Neural cell (in vitro differentiated cells): ENCODE measurements at regions not wholly inside any gene's neighbourhood (a gene's known extent, or its start where the extent isn't known, plus 50 kb on each side); places are given as distances from the start of the nearest gene placed in this dataset.

Experiments used
- H2AFZ ChIP-seq: fragments of 200-600, 300-800 bp; sonication (generic), shearing (Covaris generic); 2 replicates; pipeline ENCODE4 v1.6.0; 2014; ENCODE audit warnings: low read depth, mild to moderate bottlenecking, antibody characterized with exemption, low read length, moderate library complexity
- H3F3A ChIP-seq: fragments of 200-600 bp; shearing (Covaris generic); 2 replicates; pipeline ENCODE4 v1.6.1; 2016; ENCODE audit warnings: mild to moderate bottlenecking, moderate library complexity, mixed read lengths, antibody characterized with exemption, low read length; ENCODE audit not compliant: insufficient read depth, poor library complexity, severe bottlenecking
- H3K27ac ChIP-seq: fragments of 200-600, 300-800 bp; sonication (generic), shearing (Covaris generic); 2 replicates; pipeline ENCODE4 v1.5.1; 2014; ENCODE audit warnings: mild to moderate bottlenecking, low read length, moderate library complexity
- H3K27me3 ChIP-seq: fragments of 300-800, 200-600 bp; sonication (generic), shearing (Covaris generic); 2 replicates; pipeline ENCODE4 v1.6.0; 2014; ENCODE audit warnings: mild to moderate bottlenecking, low read depth, low read length, moderate library complexity; ENCODE audit not compliant: insufficient read depth
- H3K36me3 ChIP-seq: fragments of 300-800, 200-600 bp; sonication (generic), shearing (Covaris generic); 2 replicates; pipeline ENCODE4 v1.5.1; 2014; ENCODE audit warnings: mild to moderate bottlenecking, antibody characterized with exemption, low read length, moderate library complexity; ENCODE audit not compliant: insufficient read depth
- H3K4me2 ChIP-seq: fragments of 300-800, 200-600 bp; sonication (generic), shearing (Covaris generic); 2 replicates; pipeline ENCODE4 v1.6.0; 2014; ENCODE audit warnings: mild to moderate bottlenecking, low read length
- H3K4me3 ChIP-seq: fragments of 300-800, 200-600 bp; sonication (generic), shearing (Covaris generic); 2 replicates; pipeline ENCODE4 v1.5.1; 2014; ENCODE audit warnings: mild to moderate bottlenecking, low read length, moderate library complexity
- H3K79me2 ChIP-seq: fragments of 200-600 bp; shearing (Covaris generic); replicated peaks from 2 replicates; pipeline ENCODE4 v1.6.0; 2014; ENCODE audit warnings: mild to moderate bottlenecking, low read length, moderate library complexity; ENCODE audit not compliant: insufficient read depth
- H3K9ac ChIP-seq: fragments of 300-800, 200-600 bp; sonication (generic), shearing (Covaris generic); 2 replicates; pipeline ENCODE4 v1.6.1; 2016; ENCODE audit warnings: mild to moderate bottlenecking, low read length, mixed read lengths
- H3K9me2 ChIP-seq: fragments of 200-600 bp; shearing (Covaris generic); 2 replicates; pipeline ENCODE4 v1.6.1; 2016; ENCODE audit warnings: mild to moderate bottlenecking, low read length, mixed read lengths; ENCODE audit not compliant: insufficient read depth
- H3K9me3 ChIP-seq: fragments of 200-600, 300-800 bp; sonication (generic), shearing (Covaris generic); 2 replicates; pipeline ENCODE4 v1.6.1; 2016; ENCODE audit warnings: mild to moderate bottlenecking, mixed run types, low read length, moderate library complexity, mixed read lengths
- H4K20me1 ChIP-seq: fragments of 200-600 bp; shearing (Covaris generic); 2 replicates; pipeline ENCODE4 v1.6.1; 2016; ENCODE audit warnings: mild to moderate bottlenecking, mixed run types; ENCODE audit not compliant: insufficient read depth
- EP300 ChIP-seq: fragments of 450-650 bp; conservative IDR thresholded peaks from 2 replicates; pipeline ENCODE4 v1.6.1; 2014; ENCODE audit warnings: antibody characterized with exemption, mild to moderate bottlenecking, moderate library complexity; ENCODE audit not compliant: poor library complexity, severe bottlenecking
- EZH2 ChIP-seq: fragments of 200-600, 300-800 bp; shearing (Covaris generic), sonication (generic); IDR thresholded peaks from 2 replicates; pipeline ENCODE4 v1.6.1; 2014; ENCODE audit warnings: antibody characterized with exemption, low read length, borderline replicate concordance, mild to moderate bottlenecking; ENCODE audit not compliant: insufficient read depth, poor library complexity, severe bottlenecking
- MXI1 ChIP-seq: fragments of 450-650 bp; conservative IDR thresholded peaks from 2 replicates; pipeline ENCODE4 v1.6.1; 2014; ENCODE audit warnings: antibody characterized with exemption, mild to moderate bottlenecking; ENCODE audit not compliant: poor library complexity, severe bottlenecking
- POLR2AphosphoS5 ChIP-seq: IDR thresholded peaks from 2 replicates; pipeline ENCODE4 v1.6.1; 2012
- RAD21 ChIP-seq: fragments of 450-650 bp; conservative IDR thresholded peaks from 2 replicates; pipeline ENCODE4 v1.6.1; 2014; ENCODE audit warnings: antibody characterized with exemption, mild to moderate bottlenecking, moderate library complexity
- SMC3 ChIP-seq: fragments of 450-650 bp; conservative IDR thresholded peaks from 2 replicates; pipeline ENCODE4 v1.6.1; 2014; ENCODE audit warnings: antibody characterized with exemption, mild to moderate bottlenecking, moderate library complexity; ENCODE audit not compliant: poor library complexity
- TAF1 ChIP-seq: IDR thresholded peaks from 2 replicates; pipeline ENCODE4 v1.6.1; 2012; ENCODE audit warnings: low read depth
- TF ChIP-seq, protein P1 (sequence below): fragments of 450-650 bp; IDR thresholded peaks from 2 replicates; pipeline ENCODE4 v1.5.1; 2014; ENCODE audit warnings: antibody characterized with exemption, mild to moderate bottlenecking, moderate library complexity; ENCODE audit not compliant: poor library complexity, severe bottlenecking
- TF ChIP-seq, protein P2 (sequence below): IDR thresholded peaks from 2 replicates; pipeline ENCODE4 v1.6.1; 2012; ENCODE audit warnings: borderline replicate concordance

DNA sequence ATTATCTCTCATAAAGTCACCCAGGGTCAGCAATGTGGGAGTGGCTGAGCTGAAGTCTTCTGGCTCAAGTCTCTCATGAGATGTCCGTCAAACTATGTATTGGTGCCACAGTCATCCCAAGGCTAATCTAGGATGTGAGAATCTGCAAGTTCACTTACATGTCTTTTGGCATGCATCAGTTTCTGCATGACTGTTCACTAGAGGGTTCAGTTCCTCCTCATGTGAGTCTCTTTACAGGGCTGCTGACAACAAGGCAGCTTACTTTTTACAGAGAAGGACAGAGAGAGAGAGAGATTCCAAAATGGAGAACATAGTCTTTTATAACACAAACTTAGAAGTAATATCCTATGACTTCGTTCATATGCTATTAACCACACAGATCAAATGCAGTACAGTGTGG is 328.8 kb upstream of the SLITRK1 start:
- no peak overlapping the region for H3K4me3 ChIP-seq
- H3K79me2 ChIP-seq = no peaks in the 10 kb centered on the region
- no peak overlapping the region for H3K9ac ChIP-seq
- no peaks in the 10 kb centered on the region for H3K27me3 ChIP-seq
- no peak overlapping the region for H3K4me2 ChIP-seq
- TF ChIP-seq, protein P1, sequence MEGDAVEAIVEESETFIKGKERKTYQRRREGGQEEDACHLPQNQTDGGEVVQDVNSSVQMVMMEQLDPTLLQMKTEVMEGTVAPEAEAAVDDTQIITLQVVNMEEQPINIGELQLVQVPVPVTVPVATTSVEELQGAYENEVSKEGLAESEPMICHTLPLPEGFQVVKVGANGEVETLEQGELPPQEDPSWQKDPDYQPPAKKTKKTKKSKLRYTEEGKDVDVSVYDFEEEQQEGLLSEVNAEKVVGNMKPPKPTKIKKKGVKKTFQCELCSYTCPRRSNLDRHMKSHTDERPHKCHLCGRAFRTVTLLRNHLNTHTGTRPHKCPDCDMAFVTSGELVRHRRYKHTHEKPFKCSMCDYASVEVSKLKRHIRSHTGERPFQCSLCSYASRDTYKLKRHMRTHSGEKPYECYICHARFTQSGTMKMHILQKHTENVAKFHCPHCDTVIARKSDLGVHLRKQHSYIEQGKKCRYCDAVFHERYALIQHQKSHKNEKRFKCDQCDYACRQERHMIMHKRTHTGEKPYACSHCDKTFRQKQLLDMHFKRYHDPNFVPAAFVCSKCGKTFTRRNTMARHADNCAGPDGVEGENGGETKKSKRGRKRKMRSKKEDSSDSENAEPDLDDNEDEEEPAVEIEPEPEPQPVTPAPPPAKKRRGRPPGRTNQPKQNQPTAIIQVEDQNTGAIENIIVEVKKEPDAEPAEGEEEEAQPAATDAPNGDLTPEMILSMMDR = no peak
- no peak for TF ChIP-seq SMC3
- no peak for TF ChIP-seq TAF1
- TF ChIP-seq, protein P2, sequence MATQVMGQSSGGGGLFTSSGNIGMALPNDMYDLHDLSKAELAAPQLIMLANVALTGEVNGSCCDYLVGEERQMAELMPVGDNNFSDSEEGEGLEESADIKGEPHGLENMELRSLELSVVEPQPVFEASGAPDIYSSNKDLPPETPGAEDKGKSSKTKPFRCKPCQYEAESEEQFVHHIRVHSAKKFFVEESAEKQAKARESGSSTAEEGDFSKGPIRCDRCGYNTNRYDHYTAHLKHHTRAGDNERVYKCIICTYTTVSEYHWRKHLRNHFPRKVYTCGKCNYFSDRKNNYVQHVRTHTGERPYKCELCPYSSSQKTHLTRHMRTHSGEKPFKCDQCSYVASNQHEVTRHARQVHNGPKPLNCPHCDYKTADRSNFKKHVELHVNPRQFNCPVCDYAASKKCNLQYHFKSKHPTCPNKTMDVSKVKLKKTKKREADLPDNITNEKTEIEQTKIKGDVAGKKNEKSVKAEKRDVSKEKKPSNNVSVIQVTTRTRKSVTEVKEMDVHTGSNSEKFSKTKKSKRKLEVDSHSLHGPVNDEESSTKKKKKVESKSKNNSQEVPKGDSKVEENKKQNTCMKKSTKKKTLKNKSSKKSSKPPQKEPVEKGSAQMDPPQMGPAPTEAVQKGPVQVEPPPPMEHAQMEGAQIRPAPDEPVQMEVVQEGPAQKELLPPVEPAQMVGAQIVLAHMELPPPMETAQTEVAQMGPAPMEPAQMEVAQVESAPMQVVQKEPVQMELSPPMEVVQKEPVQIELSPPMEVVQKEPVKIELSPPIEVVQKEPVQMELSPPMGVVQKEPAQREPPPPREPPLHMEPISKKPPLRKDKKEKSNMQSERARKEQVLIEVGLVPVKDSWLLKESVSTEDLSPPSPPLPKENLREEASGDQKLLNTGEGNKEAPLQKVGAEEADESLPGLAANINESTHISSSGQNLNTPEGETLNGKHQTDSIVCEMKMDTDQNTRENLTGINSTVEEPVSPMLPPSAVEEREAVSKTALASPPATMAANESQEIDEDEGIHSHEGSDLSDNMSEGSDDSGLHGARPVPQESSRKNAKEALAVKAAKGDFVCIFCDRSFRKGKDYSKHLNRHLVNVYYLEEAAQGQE = no peak
- no peak for TF ChIP-seq RAD21
- TF ChIP-seq MXI1 = no peak
- no peak for TF ChIP-seq EP300
- TF ChIP-seq POLR2AphosphoS5 = no peak
- no peak for TF ChIP-seq EZH2
- H2AFZ ChIP-seq = no peak overlapping the region
- H3K9me3 ChIP-seq = no peaks in the 10 kb centered on the region
- H3K9me2 ChIP-seq = no peaks in the 10 kb centered on the region
- H3K36me3 ChIP-seq = no peaks in the 10 kb centered on the region
- H3F3A ChIP-seq = no peaks in the 10 kb centered on the region
- no peak overlapping the region for H3K27ac ChIP-seq
- no peaks in the 10 kb centered on the region for H4K20me1 ChIP-seq

DNA sequence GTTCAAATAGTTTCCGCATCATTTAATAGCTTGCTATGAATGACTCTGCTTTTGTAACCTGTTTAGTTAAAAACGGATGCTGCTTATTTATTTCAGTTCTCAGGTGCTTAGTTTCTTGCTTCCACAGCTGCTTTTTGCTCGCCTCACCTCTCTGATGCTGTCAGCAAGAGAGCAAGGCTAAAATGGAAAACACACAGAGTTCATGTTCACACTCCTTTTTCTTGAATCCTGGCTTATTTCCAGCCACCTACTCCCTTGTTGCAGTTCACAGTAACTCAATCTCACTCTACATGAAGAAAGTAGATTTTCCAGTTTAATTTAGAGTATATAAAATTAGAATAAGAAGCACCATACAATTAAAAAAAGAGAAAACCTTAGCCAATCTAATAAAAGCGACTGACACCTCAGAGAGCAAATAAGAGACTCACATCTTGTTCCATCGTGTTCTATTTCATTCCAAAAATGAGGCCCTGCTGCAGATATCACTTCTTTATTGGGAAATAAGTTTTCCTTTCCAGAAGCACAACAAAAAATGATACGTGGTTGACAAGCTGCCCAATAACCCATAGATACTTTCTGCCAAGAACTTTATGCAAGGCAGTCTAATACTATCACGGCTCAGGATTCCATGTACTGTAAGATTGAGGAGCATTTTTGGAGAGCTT is 326.1 kb upstream of the SLITRK1 start:
- H3K4me2 ChIP-seq = no peak overlapping the region
- no peaks in the 10 kb centered on the region for H3K9me3 ChIP-seq
- H3K27me3 ChIP-seq = no peaks in the 10 kb centered on the region
- H3F3A ChIP-seq = no peaks in the 10 kb centered on the region
- peak overlapping the region; percentile 33 for H3K27ac ChIP-seq
- no peaks in the 10 kb centered on the region for H3K79me2 ChIP-seq
- TF ChIP-seq EZH2 = no peak
- no peak for TF ChIP-seq EP300
- no peak for TF ChIP-seq RAD21
- TF ChIP-seq, protein P1 = no peak
- TF ChIP-seq TAF1 = no peak
- TF ChIP-seq, protein P2 = no peak
- no peak for TF ChIP-seq MXI1
- no peak for TF ChIP-seq SMC3
- no peak for TF ChIP-seq POLR2AphosphoS5
- H3K36me3 ChIP-seq = no peaks in the 10 kb centered on the region
- no peak overlapping the region for H3K9ac ChIP-seq
- no peaks in the 10 kb centered on the region for H3K9me2 ChIP-seq
- no peak overlapping the region for H2AFZ ChIP-seq
- H4K20me1 ChIP-seq = no peaks in the 10 kb centered on the region
- no peak overlapping the region for H3K4me3 ChIP-seq
